GM21381 (cell line): ENCODE measurements at regions not wholly inside any gene's neighbourhood (a gene's known extent, or its start where the extent isn't known, plus 50 kb on each side); places are given as distances from the start of the nearest gene placed in this dataset.

Source experiments
- ATAC-seq: cut with Tn5 transposase; IDR thresholded peaks from one replicate; pipeline ENCODE4 v1.9.1; 2021; ENCODE audit warnings: mild to moderate bottlenecking, moderate library complexity; ENCODE audit not compliant: unreplicated experiment

- no peak for ATAC-seq
Observed at GRCh38 chr16:64182985-64183384, 938.9 kb downstream of the CDH11 start.

- ATAC-seq, result no peak
Observed at GRCh38 chr16:64181271-64181925, 940.5 kb downstream of the CDH11 start.

GRCh38 chr16:64180136-64180900 lies 941.5 kb downstream of the CDH11 start:
- ATAC-seq, result no peak

GRCh38 chr16:64174327-64174726 lies 947.5 kb downstream of the CDH11 start:
- no peak for ATAC-seq

- no peak for ATAC-seq
Observed at GRCh38 chr16:64172652-64173051, 949.2 kb downstream of the CDH11 start.

GRCh38 chr16:64172226-64172625 lies 949.6 kb downstream of the CDH11 start:
- no peak for ATAC-seq

- no peak for ATAC-seq
Observed at GRCh38 chr16:64171632-64172031, 950.2 kb downstream of the CDH11 start.

GRCh38 chr16:64168371-64168770 lies 953.5 kb downstream of the CDH11 start:
- no peak for ATAC-seq

GRCh38 chr16:64167936-64168335 lies 953.9 kb downstream of the CDH11 start:
- no peak for ATAC-seq

- ATAC-seq, result no peak
Observed at GRCh38 chr16:64165368-64165767, 956.5 kb downstream of the CDH11 start.

- no peak for ATAC-seq
Observed at GRCh38 chr16:64162613-64163375, 959.1 kb downstream of the CDH11 start.

- no peak for ATAC-seq
Observed at GRCh38 chr16:64159976-64160375, 961.9 kb downstream of the CDH11 start.

GRCh38 chr16:64158941-64159588 lies 962.8 kb downstream of the CDH11 start:
- ATAC-seq, result no peak

GRCh38 chr16:64153718-64154117 lies 968.1 kb downstream of the CDH11 start:
- no peak for ATAC-seq

GRCh38 chr16:64151990-64152767 lies 969.7 kb downstream of the CDH11 start:
- ATAC-seq, result no peak

GRCh38 chr16:64150193-64150592 lies 971.7 kb downstream of the CDH11 start:
- ATAC-seq, result no peak

- ATAC-seq, result no peak
Observed at GRCh38 chr16:64149756-64150155, 972.1 kb downstream of the CDH11 start.

- no peak for ATAC-seq
Observed at GRCh38 chr16:64148356-64148755, 973.5 kb downstream of the CDH11 start.

- no peak for ATAC-seq
Observed at GRCh38 chr16:64147941-64148340, 973.9 kb downstream of the CDH11 start.

- ATAC-seq, result no peak
Observed at GRCh38 chr16:64144617-64145016, 977.2 kb downstream of the CDH11 start.

- ATAC-seq, result no peak
Observed at GRCh38 chr16:64138621-64139020, 983.2 kb downstream of the CDH11 start.
